GM12878 (cell line): ENCODE measurements at regions not wholly inside any gene's neighbourhood (a gene's known extent, or its start where the extent isn't known, plus 50 kb on each side); places are given as distances from the start of the nearest gene placed in this dataset.

Source experiments
- ATAC-seq: fragments of 200-7000 bp; cut with Tn5 transposase; 3 replicates; pipeline ENCODE4 v1.9.1; 2020; ENCODE audit warnings: mild to moderate bottlenecking, moderate library complexity
- BruUV-seq: library from RNA; stranded (reverse); fragments of 400-500 nt; replicated peaks from 2 replicates; lab custom pipeline; 2021; lab: Mats Ljungman, UMichigan
- CTCF ChIA-PET: fragments of 300-600 bp; sonication (Branson Sonifier 250); formaldehyde crosslinking; extraction: SDS; loops from one replicate; lab custom pipeline; 2021; ENCODE audit warnings: inconsistent platforms; lab: Yijun Ruan, JAX
- POLR2A ChIA-PET: fragments of 350-600 bp; formaldehyde crosslinking; extraction: SDS; loops from one replicate; lab custom pipeline; 2021; ENCODE audit warnings: inconsistent platforms; lab: Charles Lee
- RAD21 ChIA-PET: fragments of 300-600 bp; sonication (Branson Sonifier 250); formaldehyde crosslinking; loops from one replicate; lab custom pipeline; 2023; ENCODE audit warnings: antibody characterized with exemption; ENCODE audit not compliant: unreplicated experiment; lab: Charles Lee
- SMC1A ChIA-PET: fragments of 300-600 bp; sonication (Branson Sonifier 250); formaldehyde crosslinking; loops from one replicate; lab custom pipeline; 2023; ENCODE audit not compliant: unreplicated experiment, uncharacterized antibody; lab: Charles Lee
- DNase-seq: peaks from one replicate; pipeline ENCODE4 v3.0.0-alpha.2; 2011; ENCODE audit warnings: low read depth, low spot score
- FAIRE-seq: peaks from 3 replicates; lab custom pipeline; 2011; peaks lifted over from hg19 to GRCh38; lab: Jason Lieb, UNC
- H2AFZ ChIP-seq: 2 replicates; pipeline ENCODE4 v1.6.0; 2011; ENCODE audit warnings: low read depth, low read length, control low read depth; ENCODE audit not compliant: control insufficient read depth
- H3K27ac ChIP-seq: 2 replicates; pipeline ENCODE4 v1.5.1; 2011; ENCODE audit warnings: control low read depth; ENCODE audit not compliant: control insufficient read depth, insufficient read depth
- H3K27me3 ChIP-seq, 2 experiments: replicated peaks in 1 of 2; 2 replicates each; pipeline versions ENCODE4 v1.6.0 to v1.6.1; 2011; ENCODE audit warnings: low read length in 1 of 2; ENCODE audit not compliant: control insufficient read depth in 2 of 2, insufficient read depth in 2 of 2
- H3K36me3 ChIP-seq, 2 experiments: 2 replicates each; pipeline ENCODE4 v1.5.1; 2011; ENCODE audit warnings: low read length in 1 of 2; ENCODE audit not compliant: control insufficient read depth in 2 of 2, insufficient read depth in 2 of 2
- H3K4me1 ChIP-seq: 2 replicates; pipeline ENCODE4 v1.6.1; 2011; ENCODE audit warnings: mild to moderate bottlenecking, low read length, moderate library complexity, mixed read lengths; ENCODE audit not compliant: control insufficient read depth, insufficient read depth
- H3K4me2 ChIP-seq: 2 replicates; pipeline ENCODE4 v1.6.0; 2011; ENCODE audit warnings: control low read depth; ENCODE audit not compliant: control insufficient read depth, insufficient read depth
- H3K4me3 ChIP-seq: fragments of 200-600 bp; sonication (generic); 2 replicates; pipeline ENCODE4 v1.5.1; 2016
- H3K79me2 ChIP-seq: 2 replicates; pipeline ENCODE4 v1.6.0; 2011; ENCODE audit warnings: low read length; ENCODE audit not compliant: control insufficient read depth, insufficient read depth
- H3K9ac ChIP-seq: 2 replicates; pipeline ENCODE4 v1.8.0; 2011; ENCODE audit warnings: low read length, control low read depth, mixed read lengths; ENCODE audit not compliant: control insufficient read depth, insufficient read depth
- H3K9me3 ChIP-seq: replicated peaks from 3 replicates; pipeline ENCODE4 v1.5.1; 2011; ENCODE audit warnings: mild to moderate bottlenecking, low read length; ENCODE audit not compliant: control insufficient read depth, insufficient read depth
- H4K20me1 ChIP-seq: 2 replicates; pipeline ENCODE4 v1.6.0; 2011; ENCODE audit not compliant: control insufficient read depth, insufficient read depth
- ATF7 ChIP-seq: fragments of 450-650 bp; IDR thresholded peaks from 2 replicates; pipeline ENCODE4 v1.6.1; 2016; ENCODE audit warnings: low read depth, mild to moderate bottlenecking
- BACH1 ChIP-seq: fragments of 450-650 bp; IDR thresholded peaks from 2 replicates; pipeline ENCODE4 v1.6.1; 2017; ENCODE audit warnings: mild to moderate bottlenecking, borderline replicate concordance
- BRCA1 ChIP-seq: IDR thresholded peaks from 2 replicates; pipeline ENCODE4 v1.6.1; 2011; ENCODE audit warnings: low read depth, low read length, improper control_type of control experiment
- FOS ChIP-seq: IDR thresholded peaks from 3 replicates; pipeline ENCODE4 v1.6.1; 2011; ENCODE audit warnings: borderline replicate concordance; ENCODE audit not compliant: insufficient read length; ENCODE audit errors: extremely low read depth
- KDM1A ChIP-seq: fragments of 200-600 bp; sonication (generic); IDR thresholded peaks from 2 replicates; pipeline ENCODE4 v1.6.1; 2016; ENCODE audit warnings: borderline replicate concordance
- MEF2A ChIP-seq: IDR thresholded peaks from 2 replicates; pipeline ENCODE4 v1.6.1; 2011; ENCODE audit warnings: low read depth, mild to moderate bottlenecking, low read length, moderate library complexity; ENCODE audit not compliant: insufficient read depth
- RB1 ChIP-seq: fragments of 450-650 bp; formaldehyde crosslinking; IDR thresholded peaks from 2 replicates; pipeline ENCODE4 v1.6.1; 2017; ENCODE audit warnings: mild to moderate bottlenecking, borderline replicate concordance
- RELA ChIP-seq: fragments of 450-650 bp; IDR thresholded peaks from 2 replicates; pipeline ENCODE4 v1.8.0; 2014; ENCODE audit warnings: borderline replicate concordance; ENCODE audit not compliant: partially characterized antibody
- RFX5 ChIP-seq: IDR thresholded peaks from 2 replicates; pipeline ENCODE4 v1.6.1; 2011; ENCODE audit warnings: low read depth, low read length, improper control_type of control experiment
- ZBTB33 ChIP-seq: fragments of 450-650 bp; IDR thresholded peaks from 2 replicates; pipeline ENCODE4 v1.6.1; 2017; ENCODE audit warnings: mild to moderate bottlenecking
- ZNF274 ChIP-seq: IDR thresholded peaks from one replicate; pipeline ENCODE4 v1.8.0; 2011; ENCODE audit not compliant: insufficient read length, insufficient read depth
- whole genome bisulfite sequencing: methylation state at CpG from one replicate; pipeline ENCODE4 v1.1.6; 2016; ENCODE audit warnings: low lambda C conversion rate; ENCODE audit not compliant: insufficient replicate concordance, insufficient coverage; ENCODE audit errors: missing lambda C conversion rate; 5-methylcytosine and 5-hydroxymethylcytosine counted together
- in situ Hi-C: fragments of 300-500 bp; cut with MboI; formaldehyde crosslinking; loops from 9 replicates; pipeline ENCODE4 v1.14.3; 2018; ENCODE audit warnings: mixed read lengths
- intact Hi-C: fragments of 100-400 bp; cut with micrococcal nuclease; formaldehyde crosslinking; loops from one replicate; pipeline ENCODE4 v1.14.2; 2022; ENCODE audit not compliant: unreplicated experiment

GRCh38 chr5:89759802-89760201 is 649.8 kb downstream of the CETN3 start:
- intact Hi-C loops (loop anchor here (10.0 kb wide), 1 partner anchor 55 kb away; no protein-coding TSS in a partner anchor), in situ Hi-C loops (no loop called here)
- no peak overlapping the region for H3K4me3 ChIP-seq
- no peak overlapping the region for H3K27ac ChIP-seq
- ChIA-PET CTCF (no interaction called here), SMC1A (no interaction called here), POLR2A (no interaction called here), RAD21 (interaction anchor here (0.8 kb wide), 1 partner anchor 803 kb away, joined by 3 read pairs; no protein-coding TSS in a partner anchor)
- no peaks in the 10 kb centered on the region for H3K27me3 ChIP-seq
- no peaks in the 10 kb centered on the region for H3K36me3 ChIP-seq
- no peaks in the 10 kb centered on the region for H3K79me2 ChIP-seq
- no peaks in the 10 kb centered on the region for H4K20me1 ChIP-seq
- WGBS: 47% methylated on average over 1 of the region's 1 CpG
- no peak overlapping the region for H3K4me2 ChIP-seq
- no TSS peak for BruUV-seq
- TF ChIP-seq BACH1 (no peak), ATF7 (no peak), MEF2A (no peak), RELA (no peak), BRCA1 (no peak), ZBTB33 (no peak), RB1 (no peak)
- H3K9ac ChIP-seq: no peak overlapping the region
- no peaks in the 10 kb centered on the region for H3K4me1 ChIP-seq
- no peak for ATAC-seq
- no peak for FAIRE-seq
- no peak for DNase-seq
- no peaks in the 10 kb centered on the region for H3K9me3 ChIP-seq
- no peak overlapping the region for H2AFZ ChIP-seq

- no peaks in the 10 kb centered on the region for H4K20me1 ChIP-seq
- POLR2A ChIA-PET: no interaction called here
- H3K27ac ChIP-seq: no peak overlapping the region
- RAD21 ChIA-PET: interaction anchor here (2.0 kb wide), 1 partner anchor 1030 kb away, joined by 5 read pairs; no protein-coding TSS in a partner anchor
- no peaks in the 10 kb centered on the region for H3K36me3 ChIP-seq
- CTCF ChIA-PET: interaction anchor here (0.8 kb wide), 1 partner anchor 23 kb away, joined by 3 read pairs; no protein-coding TSS in a partner anchor
- no peak for ATAC-seq
- no peak overlapping the region for H2AFZ ChIP-seq
- no peaks in the 10 kb centered on the region for H3K79me2 ChIP-seq
- FAIRE-seq: no peak
- intact Hi-C loops: loop anchor here (10.0 kb wide), 1 partner anchor 57 kb away; no protein-coding TSS in a partner anchor
- H3K27me3 ChIP-seq: no peaks in the 10 kb centered on the region
- H3K4me3 ChIP-seq: no peak overlapping the region
- no peaks in the 10 kb centered on the region for H3K9me3 ChIP-seq
- no peaks in the 10 kb centered on the region for H3K4me1 ChIP-seq
- DNase-seq: no peak
- H3K9ac ChIP-seq: no peak overlapping the region
- TF ChIP-seq KDM1A (no peak), ZNF274 (no peak), FOS (no peak), ATF7 (no peak), RFX5 (no peak)
- no TSS peak for BruUV-seq
- SMC1A ChIA-PET: no interaction called here
- H3K4me2 ChIP-seq: no peak overlapping the region
- in situ Hi-C loops: no loop called here
Measured at GRCh38 chr5:89758146-89758545, 651.4 kb downstream of the CETN3 start.
